Panc1 (cell line): ENCODE measurements at regions not wholly inside any gene's neighbourhood (a gene's known extent, or its start where the extent isn't known, plus 50 kb on each side); places are given as distances from the start of the nearest gene placed in this dataset.

Experiments used
- ATAC-seq: fragments of 200-7000 bp; cut with Tn5 transposase; 2 replicates; pipeline ENCODE4 v1.9.1; 2020; ENCODE audit warnings: mild to moderate bottlenecking, moderate library complexity
- BruUV-seq: library from RNA; stranded (reverse); fragments of 400-500 nt; replicated peaks from 2 replicates; lab custom pipeline; 2021; lab: Mats Ljungman, UMichigan
- CTCF ChIA-PET: fragments of 300-600 bp; sonication (Branson Sonifier 250); formaldehyde crosslinking; loops from one replicate; lab custom pipeline; 2022; ENCODE audit warnings: antibody characterized with exemption; lab: Charles Lee
- POLR2A ChIA-PET: fragments of 300-600 bp; sonication (Branson Sonifier 250); formaldehyde crosslinking; loops from one replicate; lab custom pipeline; 2022; ENCODE audit warnings: antibody characterized with exemption; lab: Charles Lee
- DNase-seq: peaks from one replicate; pipeline ENCODE4 v3.0.0-alpha.2; 2010; ENCODE audit warnings: low read depth, low spot score
- H3K27ac ChIP-seq: 2 replicates; pipeline ENCODE4 v1.5.1; 2011; ENCODE audit warnings: mild to moderate bottlenecking, low read length, inconsistent platforms
- H3K27me3 ChIP-seq: fragments of 200-500 bp; sonication (Bioruptor generic); 2 replicates; pipeline ENCODE4 v1.6.0; 2014; ENCODE audit warnings: low read length, inconsistent platforms; ENCODE audit not compliant: control insufficient read depth, insufficient read depth
- H3K36me3 ChIP-seq: fragments of 200-500 bp; sonication (Bioruptor generic); 2 replicates; pipeline ENCODE4 v1.5.1; 2014; ENCODE audit warnings: inconsistent platforms, mild to moderate bottlenecking, low read length, moderate library complexity; ENCODE audit not compliant: control insufficient read depth, insufficient read depth
- H3K4me1 ChIP-seq: 2 replicates; pipeline ENCODE4 v1.5.1; 2011; ENCODE audit warnings: inconsistent platforms, mild to moderate bottlenecking, low read length, moderate library complexity; ENCODE audit not compliant: control insufficient read depth, insufficient read depth
- H3K4me3 ChIP-seq, 2 experiments: 2 replicates each; pipeline ENCODE4 v1.5.1; 2011 to 2012; ENCODE audit warnings: low read depth in 2 of 2, low read length in 2 of 2, mild to moderate bottlenecking in 2 of 2, inconsistent platforms in 1 of 2, moderate library complexity in 1 of 2
- H3K9me3 ChIP-seq: fragments of 200-500 bp; sonication (Bioruptor generic); 2 replicates; pipeline ENCODE4 v1.5.1; 2014; ENCODE audit warnings: low read depth, mild to moderate bottlenecking, inconsistent platforms, low read length, moderate library complexity; ENCODE audit not compliant: control insufficient read depth, insufficient read depth
- CTCF ChIP-seq: fragments of 450-650 bp; IDR thresholded peaks from 2 replicates; pipeline ENCODE4 v1.5.1; 2017; ENCODE audit warnings: mild to moderate bottlenecking
- POLR2AphosphoS5 ChIP-seq: IDR thresholded peaks from 2 replicates; pipeline ENCODE4 v1.6.1; 2012; ENCODE audit warnings: mild to moderate bottlenecking, low read depth, low read length, moderate library complexity
- REST ChIP-seq, 2 experiments: IDR thresholded peaks; 2 replicates each; pipeline ENCODE4 v1.6.1; 2011 to 2012; ENCODE audit warnings: low read depth in 2 of 2, control low read depth in 1 of 2, low read length in 1 of 2, mild to moderate bottlenecking in 1 of 2, moderate library complexity in 1 of 2; ENCODE audit not compliant: insufficient read depth in 1 of 2
- SIN3A ChIP-seq: IDR thresholded peaks from 2 replicates; pipeline ENCODE4 v1.6.1; 2012; ENCODE audit warnings: low read depth, mild to moderate bottlenecking, low read length, moderate library complexity, borderline replicate concordance; ENCODE audit not compliant: insufficient read depth
- TCF7L2 ChIP-seq: IDR thresholded peaks from 2 replicates; pipeline ENCODE4 v1.6.1; 2011; ENCODE audit warnings: mild to moderate bottlenecking, low read depth, low read length, inconsistent platforms
- in situ Hi-C: cut with HindIII; loops from 2 replicates; pipeline ENCODE4 v1.10.0; 2016; ENCODE audit warnings: low sequenced_read_pairs, low pct_unique_long_range_greater_than_20kb
- intact Hi-C: fragments of 100-400 bp; cut with micrococcal nuclease; formaldehyde crosslinking; loops from one replicate; pipeline ENCODE4 v1.10.0; 2022; ENCODE audit not compliant: unreplicated experiment

- ChIA-PET CTCF (no interaction called here), POLR2A (no interaction called here)
- intact Hi-C loops: no loop called here
- Histone ChIP-seq H3K4me1 (no peaks in the 10 kb centered on the region), H3K36me3 (no peaks in the 10 kb centered on the region), H3K9me3 (no peaks in the 10 kb centered on the region), H3K27ac (no peak overlapping the region), H3K27me3 (no peaks in the 10 kb centered on the region), H3K4me3 (no peak overlapping the region)
- no peak for TF ChIP-seq CTCF
- no peak for TF ChIP-seq TCF7L2
- TF ChIP-seq POLR2AphosphoS5: no peak
- TF ChIP-seq REST (IDR thresholded peaks at IDR 0.05; ENCODE audit: insufficient read depth in 1 of 2, low read depth in 2 of 2, low read length in 1 of 2): no peak
- TF ChIP-seq SIN3A: no peak
- no peak for DNase-seq
- in situ Hi-C loops: no loop called here
- BruUV-seq: no TSS peak
- no peak for ATAC-seq
Measured at GRCh38 chr1:184272175-184272866, 114.5 kb upstream of the C1orf21 start.

- no TSS peak for BruUV-seq
Measured at GRCh38 chr1:184276416-184276815, 110.4 kb upstream of the C1orf21 start.

More at GRCh38 chr1:184276416-184276815, 110.4 kb upstream of the C1orf21 start:
- Histone ChIP-seq H3K4me1 (no peaks in the 10 kb centered on the region), H3K36me3 (no peaks in the 10 kb centered on the region), H3K27ac (no peak overlapping the region), H3K4me3 (no peak overlapping the region), H3K27me3 (no peaks in the 10 kb centered on the region), H3K9me3 (no peaks in the 10 kb centered on the region)
- TF ChIP-seq CTCF (no peak), POLR2AphosphoS5 (no peak), TCF7L2 (no peak), SIN3A (no peak), REST (IDR thresholded peaks at IDR 0.05; ENCODE audit: insufficient read depth in 1 of 2, low read depth in 2 of 2, low read length in 1 of 2) (no peak)
- intact Hi-C loops: no loop called here
- POLR2A ChIA-PET: no interaction called here
- DNase-seq (no peak), ATAC-seq (no peak)
- in situ Hi-C loops: no loop called here
- CTCF ChIA-PET: no interaction called here
